D721Med (cell line): ENCODE measurements at regions not wholly inside any gene's neighbourhood (a gene's known extent, or its start where the extent isn't known, plus 50 kb on each side); places are given as distances from the start of the nearest gene placed in this dataset.

Experiments
- DNase-seq: peaks from one replicate; pipeline ENCODE4 v3.0.0; 2011; ENCODE audit warnings: low spot score; ENCODE audit not compliant: insufficient read length
- FAIRE-seq: peaks from 2 replicates; lab custom pipeline; 2011; peaks lifted over from hg19 to GRCh38; lab: Jason Lieb, UNC
- CTCF ChIP-seq: IDR thresholded peaks from 2 replicates; pipeline ENCODE4 v1.5.1; 2012; ENCODE audit warnings: mild to moderate bottlenecking, control low read depth; ENCODE audit not compliant: insufficient read depth; ENCODE audit errors: missing control alignments

GRCh38 chr21:21632926-21633325 is 634.7 kb downstream of the NCAM2 start:
- TF ChIP-seq CTCF: no peak
- DNase-seq: no peak
- FAIRE-seq: no peak

DNA sequence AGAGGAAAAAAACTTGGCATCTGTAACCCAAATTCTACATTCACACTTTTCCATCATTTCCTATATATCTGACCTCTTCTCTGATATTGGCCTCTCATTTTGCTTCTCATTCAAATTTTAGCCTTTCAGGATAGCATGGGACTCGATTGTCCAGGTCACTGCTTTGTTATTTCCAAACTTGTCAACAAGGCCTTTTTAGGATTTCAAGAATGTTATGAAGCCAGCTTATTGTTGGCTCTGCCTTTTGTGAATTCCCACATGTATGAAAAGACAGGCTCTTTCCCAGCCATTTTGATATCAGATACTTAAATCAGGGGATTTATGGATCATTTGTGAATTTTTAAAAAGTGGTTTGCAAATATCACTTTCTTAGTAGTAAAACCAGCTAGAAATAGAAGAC is 663.5 kb downstream of the NCAM2 start:
- DNase-seq: no peak
- TF ChIP-seq CTCF: no peak
- no peak for FAIRE-seq

DNA sequence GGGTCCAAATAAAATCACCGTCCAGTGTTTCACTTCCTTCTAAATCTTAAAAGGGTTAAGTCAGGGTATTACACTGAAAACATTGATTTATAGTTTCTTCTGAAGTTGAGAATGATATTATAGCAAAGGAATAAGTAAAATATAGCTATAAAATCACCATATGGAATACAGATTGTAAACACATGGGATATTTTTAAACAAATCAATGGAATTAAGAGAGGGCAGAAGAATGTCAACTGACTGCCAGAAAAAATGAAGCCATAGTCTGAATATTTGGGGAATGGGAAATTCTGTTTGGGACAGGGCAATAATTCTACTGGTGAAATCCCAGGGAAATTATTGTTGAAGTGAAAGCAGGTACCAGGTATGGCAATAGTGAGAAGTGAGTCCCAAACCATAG is 664.6 kb downstream of the NCAM2 start:
- TF ChIP-seq CTCF: no peak
- FAIRE-seq (no peak), DNase-seq (no peak)

- FAIRE-seq: no peak
- no peak for TF ChIP-seq CTCF
Observed at GRCh38 chr21:21664871-21665270, 666.7 kb downstream of the NCAM2 start.

DNA sequence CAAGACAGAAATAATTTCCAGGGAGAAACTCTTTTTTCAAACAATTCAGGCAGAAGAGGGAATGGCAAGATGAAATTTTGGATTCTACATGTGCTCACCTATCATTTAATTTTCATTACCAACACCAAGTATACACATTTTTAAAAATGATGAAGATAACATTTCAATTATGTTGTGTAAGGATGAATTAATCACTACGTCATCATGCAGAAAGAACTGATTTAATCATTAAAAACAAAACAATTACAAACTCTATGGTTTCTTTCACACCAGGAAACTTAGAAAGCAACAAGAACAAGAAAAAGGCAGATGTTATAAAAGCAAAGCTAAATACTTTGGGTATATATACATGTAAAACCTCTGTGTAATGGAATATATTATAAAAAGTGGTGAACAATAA is 668.5 kb downstream of the NCAM2 start:
- DNase-seq (no peak), FAIRE-seq (no peak)
- TF ChIP-seq CTCF: no peak

More at GRCh38 chr21:21664871-21665270, 666.7 kb downstream of the NCAM2 start:
- DNase-seq: no peak

GRCh38 chr21:21668198-21668597 is 670.0 kb downstream of the NCAM2 start:
- DNase-seq (no peak), FAIRE-seq (no peak)
- no peak for TF ChIP-seq CTCF

DNA sequence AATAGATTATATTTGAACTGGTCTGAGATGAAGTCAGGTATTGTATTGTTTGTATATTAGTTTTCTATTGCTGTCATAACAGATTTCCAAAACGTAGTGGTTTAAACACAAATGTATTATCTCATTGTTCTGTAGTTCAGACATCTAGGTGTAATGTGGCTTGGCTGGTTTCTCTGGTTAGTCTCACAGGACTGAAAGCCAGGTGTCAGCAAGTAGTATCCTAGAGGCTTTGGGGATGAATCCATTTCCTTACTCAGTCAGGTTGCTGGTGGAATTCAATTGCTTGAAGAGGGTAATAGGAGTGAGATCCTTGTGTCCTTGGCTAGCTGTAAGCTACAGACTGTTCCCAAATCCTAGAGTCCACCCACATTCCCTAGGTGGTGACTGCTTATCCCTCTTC is 675.8 kb downstream of the NCAM2 start:
- FAIRE-seq (no peak), DNase-seq (no peak)
- no peak for TF ChIP-seq CTCF
